OCI-LY7 (cell line): ENCODE measurements at regions not wholly inside any gene's neighbourhood (a gene's known extent, or its start where the extent isn't known, plus 50 kb on each side); places are given as distances from the start of the nearest gene placed in this dataset.

ENCODE experiments used
- BruUV-seq: library from RNA; stranded (reverse); fragments of 400-500 nt; replicated peaks from 2 replicates; lab custom pipeline; 2021; lab: Mats Ljungman, UMichigan
- CTCF ChIA-PET: fragments of 300-600 bp; sonication (Branson Sonifier 250); formaldehyde crosslinking; loops from one replicate; lab custom pipeline; 2022; ENCODE audit warnings: antibody characterized with exemption; ENCODE audit not compliant: unreplicated experiment; lab: Charles Lee
- POLR2A ChIA-PET: fragments of 300-600 bp; sonication (Branson Sonifier 250); formaldehyde crosslinking; loops from one replicate; lab custom pipeline; 2022; ENCODE audit warnings: antibody characterized with exemption; lab: Charles Lee
- DNase-seq: peaks from one replicate; pipeline ENCODE4 v3.0.0-alpha.2; 2015; ENCODE audit warnings: low spot score
- H2AFZ ChIP-seq: fragments of 200-600 bp; sonication (generic), shearing (Covaris generic); 2 replicates; pipeline ENCODE4 v1.6.1; 2014; ENCODE audit warnings: mild to moderate bottlenecking, antibody characterized with exemption, low read length, moderate library complexity
- H3K27ac ChIP-seq: fragments of 200-600 bp; sonication (generic); 2 replicates; pipeline ENCODE4 v1.5.1; 2014; ENCODE audit warnings: mixed run types, low read depth, mild to moderate bottlenecking, moderate library complexity, low read length, inconsistent platforms; ENCODE audit not compliant: poor library complexity, severe bottlenecking
- H3K36me3 ChIP-seq: fragments of 200-600 bp; sonication (generic); 2 replicates; pipeline ENCODE4 v1.6.1; 2014; ENCODE audit warnings: mild to moderate bottlenecking, antibody characterized with exemption, low read length, moderate library complexity, mixed read lengths; ENCODE audit not compliant: insufficient read depth
- H3K4me1 ChIP-seq: fragments of 200-600 bp; sonication (generic); 2 replicates; pipeline ENCODE4 v1.5.1; 2014; ENCODE audit warnings: mild to moderate bottlenecking, low read length; ENCODE audit not compliant: insufficient read depth, poor library complexity, severe bottlenecking
- H3K4me2 ChIP-seq: fragments of 200-600 bp; sonication (generic); 2 replicates; pipeline ENCODE4 v1.6.1; 2014; ENCODE audit warnings: mild to moderate bottlenecking, low read length
- H3K4me3 ChIP-seq: fragments of 200-600 bp; sonication (generic); 2 replicates; pipeline ENCODE4 v1.5.1; 2014; ENCODE audit warnings: mild to moderate bottlenecking, low read depth, low read length; ENCODE audit not compliant: poor library complexity, severe bottlenecking
- H3K79me2 ChIP-seq: fragments of 200-600 bp; sonication (generic); 2 replicates; pipeline ENCODE4 v1.6.1; 2016; ENCODE audit warnings: low read depth, mild to moderate bottlenecking, low read length, moderate library complexity, mixed read lengths; ENCODE audit not compliant: insufficient read depth
- H3K9me2 ChIP-seq: fragments of 200-600 bp; sonication (generic); 2 replicates; pipeline ENCODE4 v1.6.1; 2016; ENCODE audit warnings: mild to moderate bottlenecking, low read length, mixed read lengths; ENCODE audit not compliant: insufficient read depth
- H3K9me3 ChIP-seq: fragments of 200-600 bp; sonication (generic); 2 replicates; pipeline ENCODE4 v1.6.1; 2014; ENCODE audit warnings: mild to moderate bottlenecking, mixed run types, low read length, mixed read lengths
- H4K20me1 ChIP-seq: fragments of 200-600 bp; sonication (generic); 2 replicates; pipeline ENCODE4 v1.6.1; 2014; ENCODE audit warnings: mild to moderate bottlenecking, antibody characterized with exemption, low read length, moderate library complexity, mixed read lengths; ENCODE audit not compliant: insufficient read depth
- EZH2phosphoT487 ChIP-seq: fragments of 200-600 bp; sonication (generic); IDR thresholded peaks from 2 replicates; pipeline ENCODE4 v1.6.1; 2018; ENCODE audit warnings: low read depth, borderline replicate concordance, mild to moderate bottlenecking, mixed run types, antibody characterized with exemption, low read length, moderate library complexity, mixed read lengths
- intact Hi-C: fragments of 100-400 bp; cut with micrococcal nuclease; formaldehyde crosslinking; loops from one replicate; pipeline ENCODE4 v1.10.0; 2022; ENCODE audit not compliant: unreplicated experiment
- TF ChIP-seq, protein P1 (sequence below): fragments of 200-600 bp; sonication (generic); conservative IDR thresholded peaks from 2 replicates; pipeline ENCODE4 v1.5.1; 2014; ENCODE audit warnings: mild to moderate bottlenecking, antibody characterized with exemption, low read length, moderate library complexity, mixed read lengths

- Histone ChIP-seq H3K4me2 (0 out of 2 replicates have a peak overlapping the region, but pooled peaks have one; percentile 12), H3K4me3 (no peak overlapping the region), H3K9me3 (no peaks in the 10 kb centered on the region), H3K27ac (no peak overlapping the region), H3K79me2 (no peaks in the 10 kb centered on the region), H2AFZ (0 out of 2 replicates have a peak overlapping the region, but pooled peaks have one; percentile 13), H3K36me3 (no peaks in the 10 kb centered on the region), H3K9me2 (no peaks in the 10 kb centered on the region), H3K4me1 (peaks cover 48% of the 10 kb centered on the region), H4K20me1 (no peaks in the 10 kb centered on the region)
- no peak for TF ChIP-seq EZH2phosphoT487
- ChIA-PET POLR2A (interaction anchor here (1.3 kb wide), 1 partner anchor 23 kb away, joined by 4 read pairs; no protein-coding TSS in a partner anchor), CTCF (no interaction called here)
- DNase-seq: peak; percentile 26
- intact Hi-C loops: no loop called here
- no TSS peak for BruUV-seq
Measured at GRCh38 chr14:61640158-61641136, 54.9 kb upstream of the HIF1A start.

DNA sequence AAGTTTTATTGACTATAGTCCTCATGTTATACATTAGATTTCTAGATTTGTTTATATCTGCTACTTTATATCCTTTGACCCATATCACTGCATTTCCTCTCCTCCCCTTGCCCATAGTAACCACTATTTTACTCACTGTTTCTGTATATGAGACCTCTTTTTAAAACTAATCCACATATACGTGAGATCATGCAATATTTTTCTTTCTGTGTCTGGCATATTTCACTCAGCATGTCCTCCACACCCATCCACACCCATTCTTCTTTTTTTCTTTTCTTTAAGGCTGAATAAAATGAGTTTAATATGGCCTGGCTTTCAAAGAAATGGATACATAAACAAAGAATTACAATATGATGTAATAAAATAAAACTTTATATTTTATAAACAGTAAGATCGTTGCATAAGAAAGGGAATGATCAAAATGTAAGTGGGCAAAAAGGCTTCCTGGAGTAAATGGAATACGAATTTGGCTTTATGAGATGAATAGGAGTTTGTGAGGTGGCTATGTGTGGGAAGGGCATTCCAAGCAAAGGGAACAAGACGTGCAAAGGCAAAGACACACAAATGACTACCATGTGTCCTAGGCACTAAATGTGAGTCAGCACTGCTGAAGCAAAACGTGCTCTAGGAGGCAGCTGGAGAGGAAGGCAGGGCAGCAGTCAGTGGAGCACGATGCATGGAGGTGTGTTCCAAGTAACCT is 53.2 kb upstream of the HIF1A start:
- ChIA-PET CTCF (no interaction called here), POLR2A (no interaction called here)
- Histone ChIP-seq H3K79me2 (no peaks in the 10 kb centered on the region), H3K9me3 (no peaks in the 10 kb centered on the region), H3K4me3 (no peak overlapping the region), H3K4me2 (peak overlapping the region; percentile 75), H3K9me2 (no peaks in the 10 kb centered on the region), H3K27ac (peak overlapping the region; percentile 95), H2AFZ (peak overlapping the region; percentile 89), H4K20me1 (no peaks in the 10 kb centered on the region), H3K36me3 (no peaks in the 10 kb centered on the region), H3K4me1 (peaks cover 61% of the 10 kb centered on the region)
- peak; percentile 67 for DNase-seq
- intact Hi-C loops: no loop called here
- BruUV-seq: no TSS peak
- TF ChIP-seq, protein P1, sequence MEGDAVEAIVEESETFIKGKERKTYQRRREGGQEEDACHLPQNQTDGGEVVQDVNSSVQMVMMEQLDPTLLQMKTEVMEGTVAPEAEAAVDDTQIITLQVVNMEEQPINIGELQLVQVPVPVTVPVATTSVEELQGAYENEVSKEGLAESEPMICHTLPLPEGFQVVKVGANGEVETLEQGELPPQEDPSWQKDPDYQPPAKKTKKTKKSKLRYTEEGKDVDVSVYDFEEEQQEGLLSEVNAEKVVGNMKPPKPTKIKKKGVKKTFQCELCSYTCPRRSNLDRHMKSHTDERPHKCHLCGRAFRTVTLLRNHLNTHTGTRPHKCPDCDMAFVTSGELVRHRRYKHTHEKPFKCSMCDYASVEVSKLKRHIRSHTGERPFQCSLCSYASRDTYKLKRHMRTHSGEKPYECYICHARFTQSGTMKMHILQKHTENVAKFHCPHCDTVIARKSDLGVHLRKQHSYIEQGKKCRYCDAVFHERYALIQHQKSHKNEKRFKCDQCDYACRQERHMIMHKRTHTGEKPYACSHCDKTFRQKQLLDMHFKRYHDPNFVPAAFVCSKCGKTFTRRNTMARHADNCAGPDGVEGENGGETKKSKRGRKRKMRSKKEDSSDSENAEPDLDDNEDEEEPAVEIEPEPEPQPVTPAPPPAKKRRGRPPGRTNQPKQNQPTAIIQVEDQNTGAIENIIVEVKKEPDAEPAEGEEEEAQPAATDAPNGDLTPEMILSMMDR: no peak
- TF ChIP-seq EZH2phosphoT487: no peak

GRCh38 chr14:61642614-61642982 is 52.7 kb upstream of the HIF1A start:
- DNase-seq: no peak
- ChIA-PET CTCF (no interaction called here), POLR2A (no interaction called here)
- Histone ChIP-seq H3K4me3 (no peak overlapping the region), H3K27ac (peak overlapping the region; percentile 95), H3K36me3 (no peaks in the 10 kb centered on the region), H3K4me2 (peak overlapping the region; percentile 75), H3K4me1 (peaks cover 61% of the 10 kb centered on the region), H2AFZ (peak overlapping the region; percentile 89), H3K9me3 (no peaks in the 10 kb centered on the region), H3K9me2 (no peaks in the 10 kb centered on the region), H4K20me1 (no peaks in the 10 kb centered on the region), H3K79me2 (no peaks in the 10 kb centered on the region)
- no peak for TF ChIP-seq EZH2phosphoT487
- TF ChIP-seq, protein P1: no peak
- BruUV-seq: no TSS peak
- intact Hi-C loops: no loop called here
